ENCODE measurements at regions not wholly inside any gene's neighbourhood (a gene's known extent, or its start where the extent isn't known, plus 50 kb on each side); places are given as distances from the start of the nearest gene placed in this dataset.
"Not testable (repeated sequence)": the region's sequence is repeated elsewhere in the genome, so short reads cannot be mapped to it uniquely, and the experiment has no call there.

DNA sequence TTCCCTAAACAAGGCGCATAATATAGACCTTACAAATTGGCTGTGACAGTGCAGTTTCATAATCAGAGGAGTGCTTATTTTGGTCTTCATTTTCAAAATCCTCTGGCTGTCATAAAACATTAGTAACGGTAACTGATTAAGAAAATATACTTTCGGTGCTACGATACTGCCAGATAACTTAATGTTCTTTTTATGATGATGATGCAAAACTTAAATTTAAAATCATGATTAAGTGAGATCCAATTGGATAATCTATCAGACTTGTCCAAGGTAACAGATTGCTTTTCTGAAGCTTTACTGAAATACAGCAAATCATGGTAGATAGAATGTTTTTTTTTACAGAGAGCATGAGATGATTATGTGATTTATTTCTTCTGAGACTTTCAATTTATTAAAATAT is 364.2 kb upstream of the CNTN3 start:
- no peak for DNase-seq

DNA sequence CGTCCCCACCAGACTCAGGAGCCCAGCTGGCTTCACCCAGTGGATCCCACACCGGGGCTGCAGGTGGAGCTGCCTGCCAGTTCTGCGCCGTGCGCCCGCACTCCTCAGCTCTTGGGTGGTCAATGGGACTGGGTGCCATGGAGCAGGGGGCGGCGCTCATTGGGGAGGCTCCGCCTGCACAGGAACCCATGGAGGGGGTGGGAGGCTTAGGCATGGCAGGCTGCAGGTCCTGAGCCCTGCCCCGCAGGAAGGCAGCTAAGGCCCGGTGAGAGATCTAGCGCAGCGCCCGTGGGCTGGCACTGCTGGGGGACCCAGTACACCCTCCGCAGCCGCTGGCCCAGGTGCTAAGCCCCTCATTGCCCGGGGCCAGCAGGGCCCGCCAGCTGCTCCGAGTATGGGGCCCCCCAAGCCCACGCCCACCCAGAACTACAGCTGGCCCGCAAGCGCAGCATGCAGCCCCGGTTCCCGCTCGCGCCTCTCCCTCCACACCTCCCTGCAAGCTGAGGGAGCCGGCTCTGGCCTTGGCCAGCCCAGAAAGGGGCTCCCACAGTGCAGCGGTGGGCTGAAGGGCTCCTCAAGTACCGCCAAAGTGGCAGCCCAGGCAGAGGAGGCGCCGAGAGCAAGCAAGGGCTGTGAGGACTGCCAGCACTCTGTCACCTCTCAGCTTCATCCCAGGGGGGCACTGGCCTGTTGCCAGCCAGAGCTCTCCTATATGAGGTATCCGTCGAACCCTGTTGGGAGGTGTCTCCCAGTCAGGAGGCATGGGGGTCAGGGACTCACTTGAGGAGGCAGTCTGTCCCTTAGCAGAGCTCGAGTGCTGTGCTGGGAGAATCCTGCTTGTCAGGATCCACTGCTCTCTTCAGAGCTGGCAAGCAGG is 370.8 kb upstream of the CNTN3 start:
- not testable (repeated sequence) for DNase-seq

DNA sequence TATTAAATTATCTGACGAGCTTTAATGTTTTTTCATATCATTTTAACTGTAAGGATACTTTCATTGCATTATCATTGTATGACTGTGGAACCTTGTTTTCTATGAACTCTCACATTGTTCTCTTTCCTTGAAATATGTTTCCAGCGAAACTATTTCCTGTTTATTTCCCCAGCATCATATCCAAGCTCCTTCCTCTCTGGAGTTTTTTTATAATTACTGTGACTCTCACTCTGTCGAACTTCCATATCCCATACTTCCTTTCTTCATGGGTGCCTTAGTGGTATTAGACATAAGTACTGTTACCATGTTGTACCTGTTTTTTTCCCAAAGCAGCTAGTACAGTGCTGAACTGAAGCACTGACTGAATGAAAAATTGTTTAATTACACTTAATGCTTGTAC is 373.6 kb upstream of the CNTN3 start:
- no peak for DNase-seq

DNA sequence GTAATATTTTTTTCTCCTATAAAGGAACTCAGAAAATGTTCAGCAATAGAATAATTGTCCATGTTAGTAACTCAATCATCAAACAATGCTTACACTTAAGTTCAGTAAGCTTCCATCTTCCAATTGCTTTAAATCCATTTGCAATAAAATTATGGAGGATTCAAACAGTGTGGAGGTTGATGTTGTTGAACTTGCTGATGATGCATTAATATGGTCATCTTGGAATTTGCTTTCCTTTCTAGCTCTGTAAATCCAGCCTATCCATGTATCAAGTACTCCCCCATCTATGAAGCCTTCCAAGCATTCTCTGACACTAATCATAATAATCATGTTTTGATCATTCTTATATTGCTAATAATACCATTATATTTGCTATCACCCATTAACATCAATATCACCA is 378.4 kb upstream of the CNTN3 start:
- DNase-seq: no peak

DNA sequence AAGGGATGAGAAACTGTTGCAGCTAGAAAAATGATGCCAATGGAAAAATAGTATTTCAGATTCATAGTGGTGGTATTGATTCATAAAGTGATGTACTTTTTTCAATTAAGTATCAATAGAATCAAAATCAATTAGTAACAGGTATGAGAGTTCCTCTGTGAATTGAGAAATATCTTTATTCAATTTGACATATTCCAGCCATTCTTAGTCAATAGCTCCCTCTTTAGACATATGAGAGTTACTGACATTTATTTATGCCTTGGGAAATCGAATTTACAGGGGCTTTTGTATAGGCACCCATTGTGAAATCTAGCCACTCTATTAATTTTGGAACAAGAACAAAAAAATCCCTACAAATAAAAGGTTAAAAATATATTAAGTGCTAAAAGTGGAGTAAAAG is 386.9 kb upstream of the CNTN3 start:
- peak; percentile 7 for DNase-seq

DNA sequence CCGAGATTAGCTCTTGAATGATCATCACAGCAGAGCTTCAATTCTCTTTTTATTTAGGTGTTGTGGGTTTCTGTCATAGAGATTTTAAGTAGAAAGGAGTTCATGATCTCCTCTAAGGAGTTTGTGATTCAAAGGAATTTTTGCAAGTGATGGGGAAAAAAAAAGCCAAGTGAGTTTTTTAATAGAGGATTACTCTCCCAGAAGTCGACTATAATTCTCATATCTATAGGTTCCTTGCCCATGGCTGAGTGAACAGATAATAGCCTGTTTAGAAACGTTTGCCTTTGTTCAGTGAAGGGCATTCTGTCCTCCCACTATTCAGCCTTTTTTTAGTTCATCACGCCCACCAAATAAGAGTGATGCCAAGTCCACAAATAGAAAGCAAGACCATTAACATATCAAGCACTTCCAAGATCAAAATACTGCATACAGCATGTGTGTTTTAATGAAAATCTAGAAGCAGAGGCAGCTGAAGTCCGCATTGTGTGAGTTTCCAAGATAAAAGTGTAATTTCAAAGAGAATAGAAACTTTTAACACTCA is 398.4 kb upstream of the CNTN3 start:
- no peak for DNase-seq

DNA sequence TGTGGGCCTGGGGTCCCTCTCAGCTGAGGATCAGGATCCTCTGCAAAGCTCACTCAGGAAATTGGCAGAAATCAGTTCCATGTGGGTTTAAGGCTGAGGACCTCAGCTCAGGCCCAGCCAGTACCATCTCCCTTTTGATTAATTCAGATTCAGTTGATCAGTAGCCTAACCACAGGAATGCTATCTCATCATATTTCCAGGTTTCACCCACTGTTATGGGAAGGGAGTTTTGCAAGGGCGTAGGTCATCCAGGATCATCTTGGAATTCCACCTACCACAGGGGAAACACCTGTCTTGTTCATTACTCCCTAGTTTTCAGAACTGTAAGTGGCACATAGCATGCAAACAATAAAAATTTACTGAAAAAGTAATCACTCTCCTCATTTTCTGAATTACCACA is 399.5 kb upstream of the CNTN3 start:
- DNase-seq: no peak

DNA sequence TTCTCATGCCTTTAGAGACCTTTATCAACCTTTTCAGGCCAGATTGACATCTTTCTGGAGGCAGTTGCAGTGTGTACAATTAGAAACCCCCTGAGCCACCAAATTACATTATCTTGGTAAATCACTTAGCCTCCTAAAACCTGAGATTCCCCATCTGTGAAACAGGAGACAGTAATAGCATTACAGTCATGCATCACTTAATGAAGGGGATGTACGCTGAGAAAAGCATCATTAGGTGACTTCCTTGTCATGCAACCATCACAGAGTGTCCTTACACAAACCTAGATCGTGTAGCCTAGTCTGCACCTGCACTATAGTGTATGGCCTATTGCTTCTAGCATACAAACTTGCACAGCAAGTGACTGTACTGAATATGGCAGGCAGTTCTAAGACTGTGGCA is 400.8 kb upstream of the CNTN3 start:
- DNase-seq: no peak

DNA sequence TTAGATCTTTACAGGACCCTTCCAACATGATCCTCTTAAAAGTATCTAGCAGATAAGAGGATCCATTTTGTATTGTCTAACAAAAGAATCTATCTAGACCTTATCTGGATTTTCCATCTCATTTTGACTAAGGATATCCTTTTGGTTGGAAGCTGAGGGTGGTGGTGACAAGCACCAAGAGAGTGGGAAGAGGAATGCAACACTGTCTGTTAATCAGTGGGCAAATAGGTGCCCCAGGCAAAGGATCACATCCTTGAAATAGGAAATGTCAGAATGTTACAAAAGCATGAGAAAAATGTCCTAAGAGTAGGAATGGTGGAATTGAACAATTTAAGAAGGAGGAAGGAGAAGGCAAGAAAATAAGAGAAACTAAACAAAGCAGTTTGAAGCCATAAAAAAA is 420.7 kb upstream of the CNTN3 start:
- no peak for DNase-seq

DNA sequence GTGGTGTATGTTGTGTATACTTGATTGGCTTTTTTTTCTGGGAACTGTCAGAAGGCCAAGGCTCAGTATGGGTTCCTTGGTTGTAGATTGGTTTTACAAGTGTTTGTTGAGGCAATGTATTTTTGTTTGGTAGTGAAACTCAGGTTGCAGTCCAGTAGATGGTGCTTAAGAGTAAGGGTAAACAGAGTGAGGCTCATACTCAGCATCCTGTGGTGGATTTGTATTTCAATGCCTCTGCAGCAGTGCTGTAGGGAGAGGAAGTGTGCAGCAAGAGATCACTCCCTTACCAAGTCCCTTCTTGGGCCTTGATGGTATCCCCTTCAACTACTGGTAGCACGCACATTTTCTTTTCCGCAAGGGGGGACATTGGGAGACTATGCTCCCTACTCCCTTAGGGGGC is 428.5 kb upstream of the CNTN3 start:
- DNase-seq: no peak

DNA sequence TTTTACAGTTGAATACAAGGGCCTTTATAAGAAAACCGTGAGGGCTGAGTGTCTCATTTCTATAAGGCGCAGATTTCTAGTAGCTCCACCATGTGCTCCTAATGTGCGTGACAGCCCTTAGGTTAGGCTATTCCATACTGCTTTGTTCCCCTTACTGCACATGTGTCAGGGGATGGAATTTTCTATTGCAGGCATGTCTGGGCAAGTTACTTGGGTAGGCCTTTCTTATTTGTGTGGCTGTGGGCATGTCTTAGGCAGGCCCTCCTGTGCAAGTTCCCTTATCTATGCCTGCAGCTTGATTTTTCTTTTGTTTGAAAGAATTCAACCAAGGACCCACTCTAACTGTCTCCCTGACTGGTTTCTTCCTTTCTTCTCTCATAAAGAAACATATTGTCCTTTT is 434.2 kb upstream of the CNTN3 start:
- DNase-seq: no peak

DNA sequence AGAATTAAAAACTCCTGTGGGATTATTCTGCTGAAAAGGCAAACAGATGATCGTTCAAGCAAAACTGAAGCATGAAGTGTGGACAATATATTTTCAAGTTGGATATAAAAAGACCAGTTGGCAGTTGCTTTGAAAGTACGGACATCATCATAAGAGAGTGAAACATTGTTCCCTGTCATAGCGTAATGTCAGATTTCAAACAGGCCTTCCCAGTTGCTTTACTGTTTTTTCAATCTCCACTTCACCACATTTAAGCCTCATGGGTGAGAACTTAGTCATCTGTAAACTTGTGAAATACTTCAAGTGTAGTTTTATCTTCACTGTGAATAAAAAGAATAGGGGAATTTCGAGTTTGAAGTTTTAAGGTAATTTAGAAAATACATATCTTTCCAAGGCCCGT is 435.1 kb upstream of the CNTN3 start:
- no peak for DNase-seq

DNA sequence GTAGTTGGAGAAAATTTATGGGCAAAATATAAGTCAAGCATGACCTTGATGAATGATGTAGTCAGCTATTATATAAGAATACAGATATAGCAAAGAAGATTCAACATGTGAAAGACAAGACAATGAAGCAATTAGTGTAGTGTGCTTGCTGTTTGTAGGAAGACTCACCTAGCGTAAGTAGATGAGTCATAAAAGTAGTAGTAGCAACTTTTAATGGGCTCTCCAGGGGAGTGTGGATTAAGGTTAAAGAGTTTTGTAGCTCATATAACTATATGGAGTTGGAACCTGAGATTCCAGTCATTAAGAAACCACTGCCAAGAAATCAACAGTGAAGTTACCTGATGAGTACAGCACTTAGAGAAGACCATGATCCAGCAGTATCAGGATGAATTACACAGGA is 444.7 kb upstream of the CNTN3 start:
- DNase-seq: no peak

DNA sequence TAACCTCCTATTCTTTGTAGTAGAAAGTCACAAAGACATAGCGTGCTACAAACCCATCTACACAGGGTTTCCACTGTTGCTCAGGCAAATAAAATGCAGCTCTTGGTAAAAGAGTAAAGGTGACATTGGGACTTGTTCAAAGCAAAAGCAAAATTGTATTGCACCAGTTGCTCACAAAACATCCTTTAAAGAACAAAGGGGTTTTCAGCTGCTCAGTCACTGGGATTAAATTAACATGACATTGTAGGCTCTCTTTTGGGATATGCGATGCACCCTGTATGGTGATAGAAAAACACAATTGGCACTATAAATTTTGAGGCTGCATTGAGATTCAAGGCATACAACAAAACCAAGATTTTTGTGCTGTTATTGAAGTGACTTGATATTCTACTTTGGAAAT is 447.3 kb upstream of the CNTN3 start:
- DNase-seq: no peak

DNA sequence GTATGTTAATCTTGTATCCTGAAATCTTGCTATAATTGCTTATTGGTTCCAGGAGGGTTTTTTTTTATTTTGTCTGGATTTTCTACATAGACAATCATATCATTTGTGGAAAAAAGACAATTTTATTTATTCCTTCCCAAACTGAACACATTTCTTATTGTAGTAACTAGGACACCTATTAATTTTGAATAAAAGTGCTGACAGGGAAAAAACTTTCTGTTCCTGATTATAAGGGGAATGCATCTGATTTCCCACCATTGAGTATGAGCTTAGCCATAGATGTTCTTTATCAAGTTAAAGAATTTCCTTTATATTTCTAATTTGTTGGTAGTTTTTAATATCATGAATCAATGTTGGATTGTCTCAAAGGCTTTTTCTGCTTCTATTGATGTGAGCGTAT is 460.7 kb upstream of the CNTN3 start:
- no peak for DNase-seq

DNA sequence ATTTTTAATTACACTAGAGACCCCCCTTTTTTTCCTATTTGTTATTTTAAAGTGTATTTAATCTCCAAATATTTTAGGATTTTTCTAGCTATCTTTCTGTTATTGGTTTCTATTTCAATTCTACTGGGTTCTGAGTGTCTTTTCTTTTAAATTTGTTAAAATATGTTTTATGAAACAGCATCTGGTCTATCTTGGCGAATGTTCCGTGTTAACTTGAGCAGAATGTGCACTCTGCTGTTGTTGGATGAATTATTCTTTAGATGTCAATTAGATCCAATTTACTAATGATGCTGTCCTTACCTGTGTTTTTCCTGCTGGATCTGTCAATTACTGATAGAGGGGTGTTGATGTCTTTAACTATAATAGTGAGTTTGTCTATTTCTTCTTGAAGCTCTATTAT is 462.0 kb upstream of the CNTN3 start:
- no peak for DNase-seq

DNA sequence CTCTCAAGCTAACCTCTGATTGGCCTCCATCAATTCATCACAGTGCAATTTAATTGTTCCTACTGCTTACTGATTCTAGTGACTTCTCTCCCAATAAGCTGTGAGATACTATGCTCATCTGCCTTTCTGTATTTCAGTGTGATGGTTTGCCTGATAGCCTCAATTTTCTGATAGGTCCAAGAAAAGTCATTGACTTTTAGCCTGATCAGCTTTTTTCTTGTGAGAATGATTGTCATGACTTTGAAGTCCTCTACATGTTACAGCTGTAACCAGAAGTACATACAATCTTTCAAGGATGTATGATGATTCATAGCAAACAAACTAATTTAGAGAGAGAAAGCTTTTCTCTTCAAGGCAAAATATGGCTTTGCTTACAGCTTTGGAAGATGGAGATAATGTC is 463.8 kb upstream of the CNTN3 start:
- no peak for DNase-seq

DNA sequence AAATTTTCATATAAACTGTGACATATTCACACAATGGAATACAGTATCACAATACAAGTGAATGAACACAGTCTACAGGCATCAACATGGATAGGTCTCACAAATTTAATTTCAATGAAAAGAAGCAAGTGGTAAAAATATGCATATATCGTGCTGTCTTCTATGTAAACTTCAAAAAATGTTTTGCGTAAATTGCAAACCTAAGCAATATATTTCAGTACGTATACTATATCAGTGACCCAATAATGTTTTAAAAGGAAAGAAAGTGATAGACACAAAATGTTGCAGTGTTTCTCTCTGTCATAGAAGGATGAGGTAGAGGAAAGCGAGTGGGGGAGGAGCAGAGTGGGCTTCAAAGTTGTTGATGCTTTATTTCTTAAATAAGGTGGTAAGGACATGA is 468.4 kb upstream of the CNTN3 start:
- no peak for DNase-seq

DNA sequence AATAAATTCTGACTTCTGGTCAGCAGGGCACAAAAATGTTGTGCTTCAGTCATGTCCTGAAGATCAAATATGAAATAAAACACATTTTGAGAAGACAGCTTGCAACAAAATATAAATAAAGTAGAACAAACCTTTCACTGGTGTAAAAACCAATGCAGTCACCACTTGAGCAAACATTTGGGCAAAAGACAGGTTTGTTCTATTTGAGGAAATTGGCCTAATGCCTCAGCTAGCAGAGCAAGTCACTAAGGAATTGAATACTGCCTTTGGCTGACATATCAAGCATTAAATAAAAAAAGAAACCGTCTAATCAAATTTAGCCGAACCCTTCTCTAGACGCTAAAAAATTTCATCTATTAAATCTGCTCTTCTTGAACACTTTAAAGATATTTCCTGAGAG is 475.4 kb upstream of the CNTN3 start:
- no peak for DNase-seq

DNA sequence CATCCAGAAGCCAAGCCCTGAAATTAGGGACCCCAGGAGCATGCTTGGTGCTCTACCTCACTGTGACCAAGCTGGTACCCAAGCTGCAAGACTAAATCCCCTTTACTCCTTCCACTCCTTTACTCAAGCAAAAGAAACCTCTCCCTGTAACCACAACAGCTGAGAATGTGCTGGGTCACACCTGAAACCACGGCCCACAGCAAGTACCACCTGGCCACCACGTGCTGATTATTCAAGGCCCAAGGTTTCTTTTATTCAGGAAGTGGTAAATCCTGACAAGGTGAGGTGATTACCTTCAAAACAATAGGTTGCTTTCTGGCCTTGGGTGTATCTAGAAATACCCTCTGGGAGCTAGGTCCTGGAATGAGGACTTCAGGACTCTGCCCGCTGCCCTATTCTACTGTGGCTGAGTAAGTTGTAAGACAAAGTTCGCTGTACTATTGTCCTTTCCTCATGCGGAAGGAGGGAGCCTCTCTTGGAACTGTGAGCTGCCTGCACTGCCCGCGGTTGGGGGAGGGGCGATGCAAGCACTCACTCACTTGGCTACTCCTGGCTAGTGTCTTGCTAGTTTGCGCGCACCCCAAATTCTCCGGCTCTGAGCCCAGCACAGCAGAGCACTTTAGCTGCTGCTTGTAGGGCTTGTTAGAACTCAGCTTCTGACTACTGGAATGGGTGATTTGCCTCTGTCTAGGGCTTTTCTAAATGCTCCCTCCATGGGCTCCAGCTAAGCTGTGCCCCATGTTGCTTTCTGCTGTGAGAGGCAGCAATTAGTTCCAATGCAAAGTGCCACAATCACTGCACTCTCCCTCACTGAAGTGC is 487.1 kb upstream of the CNTN3 start:
- no peak for DNase-seq

DNA sequence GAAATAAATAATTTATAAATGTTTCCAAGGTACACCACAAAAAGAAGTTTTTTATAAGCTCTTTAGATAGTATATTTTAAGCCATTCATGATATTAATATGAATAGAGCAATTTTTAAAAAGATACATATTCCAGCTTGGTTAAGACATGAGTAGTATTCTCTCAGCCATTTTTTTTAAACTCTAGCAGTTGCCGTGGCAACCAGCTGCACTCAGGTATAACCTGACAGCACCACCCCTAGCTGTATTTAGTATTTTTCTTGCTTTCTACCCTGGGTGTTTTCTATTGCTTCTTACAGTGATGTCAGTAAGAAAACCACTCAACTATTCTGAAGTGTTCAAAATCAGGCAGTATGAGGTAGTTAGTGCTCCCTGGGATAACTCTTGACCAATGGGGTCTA is 496.3 kb upstream of the CNTN3 start:
- no peak for DNase-seq

DNA sequence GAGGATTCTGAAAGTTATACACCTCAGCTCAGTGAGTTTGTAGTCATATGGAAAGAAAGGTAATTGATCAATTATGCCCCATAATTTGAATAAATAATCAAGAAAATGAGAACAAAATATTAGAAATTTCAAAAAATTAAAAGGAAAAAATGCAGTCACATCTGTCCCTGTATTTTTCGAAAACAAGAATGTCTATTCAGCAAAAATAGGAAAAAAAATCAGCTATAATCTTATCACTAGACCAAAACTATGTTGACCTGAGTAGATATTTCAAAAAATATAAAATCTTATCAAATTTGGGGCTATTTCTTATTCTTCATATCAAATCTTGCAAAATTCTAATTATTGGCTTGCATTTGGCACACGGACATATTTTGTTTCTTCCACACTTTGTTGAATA is 501.2 kb upstream of the CNTN3 start:
- no peak for DNase-seq

DNA sequence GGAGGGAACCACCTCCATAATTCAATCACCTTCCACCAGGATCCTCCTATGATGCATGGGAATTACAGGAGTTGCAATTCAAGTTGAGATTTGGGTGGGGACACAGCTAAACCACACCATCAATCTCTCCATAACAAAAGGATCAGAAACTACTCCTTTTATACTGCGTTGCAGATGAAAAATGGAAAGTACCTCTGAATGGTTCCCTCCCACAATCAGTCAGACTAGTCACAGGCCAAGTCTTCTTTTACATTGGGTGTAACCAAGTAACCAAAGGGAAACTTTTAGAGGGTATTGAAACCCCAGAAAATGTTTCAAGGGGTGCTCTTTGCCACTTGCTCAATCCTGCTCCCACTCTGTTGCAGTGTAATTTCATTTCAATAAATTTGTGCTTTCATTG is 504.3 kb upstream of the CNTN3 start:
- no peak for DNase-seq

DNA sequence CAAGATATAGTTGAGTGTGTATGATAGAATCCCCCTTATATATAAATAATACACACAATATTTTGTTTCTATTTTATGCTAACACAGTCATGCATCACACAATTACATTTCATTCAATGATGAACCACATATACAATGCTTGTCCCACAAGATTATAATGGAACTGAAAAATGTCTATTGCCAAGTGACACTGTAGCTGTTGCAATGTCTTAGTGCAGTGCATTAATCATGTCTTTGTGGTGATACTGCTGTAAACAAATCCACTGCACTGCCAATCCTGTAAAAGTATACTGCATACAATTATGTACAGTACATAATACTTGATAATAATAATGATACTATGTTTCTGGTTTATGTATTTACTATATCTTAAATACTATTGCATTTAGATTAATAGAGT is 512.1 kb upstream of the CNTN3 start:
- DNase-seq: no peak

Measured in GF-D8 (cell line).